Neuron (in vitro differentiated cells): ENCODE measurements at regions not wholly inside any gene's neighbourhood (a gene's known extent, or its start where the extent isn't known, plus 50 kb on each side); places are given as distances from the start of the nearest gene placed in this dataset.

Experiments
- H2AFZ ChIP-seq: one replicate; pipeline ENCODE4 v1.6.1; 2013; ENCODE audit warnings: low read depth, mild to moderate bottlenecking, inconsistent platforms, low read length, moderate library complexity
- H3K27me3 ChIP-seq: one replicate; pipeline ENCODE4 v1.6.1; 2013; ENCODE audit warnings: low read length; ENCODE audit not compliant: insufficient read depth
- H3K36me3 ChIP-seq: one replicate; pipeline ENCODE4 v1.6.1; 2013; ENCODE audit warnings: low read length; ENCODE audit not compliant: insufficient read depth
- H3K4me1 ChIP-seq: one replicate; pipeline ENCODE4 v1.6.1; 2013; ENCODE audit warnings: low read length; ENCODE audit not compliant: insufficient read depth
- H3K4me3 ChIP-seq: 2 replicates; pipeline ENCODE4 v1.5.1; 2013; ENCODE audit warnings: mild to moderate bottlenecking, low read length, moderate library complexity
- H3K9me3 ChIP-seq: one replicate; pipeline ENCODE4 v1.6.1; 2013; ENCODE audit warnings: low read length

DNA sequence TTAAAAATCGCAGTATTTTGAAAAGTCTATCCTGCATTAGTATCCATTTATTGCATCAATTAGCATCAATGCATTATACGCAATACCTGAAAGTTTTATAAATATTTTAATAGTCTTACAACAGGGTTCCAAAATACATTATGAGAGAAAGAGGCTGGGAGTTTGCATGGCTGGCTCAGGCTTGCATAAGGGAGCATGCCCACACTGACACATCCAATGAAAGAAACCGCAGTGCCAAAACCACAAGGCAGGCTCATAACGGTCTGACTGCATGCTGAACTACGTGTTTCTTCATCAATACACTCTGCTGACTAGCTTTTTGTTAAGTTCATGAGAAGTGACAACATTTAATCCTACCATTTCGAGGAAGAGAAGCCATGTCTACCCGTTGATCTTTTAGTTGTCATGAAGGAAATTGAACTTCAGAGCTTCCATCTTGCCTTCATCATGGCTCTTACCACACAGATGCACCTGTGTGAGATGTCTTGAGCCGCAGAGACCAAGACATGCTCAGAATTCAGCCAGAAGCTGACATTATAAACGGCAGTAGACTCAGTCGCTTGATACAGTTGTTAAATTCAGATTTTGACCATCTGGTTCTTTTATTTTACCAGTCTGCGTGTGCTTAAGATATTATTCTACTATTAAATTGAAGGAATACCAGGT lies 168.8 kb upstream of the FRG1 start:
- H2AFZ ChIP-seq: no peak overlapping the region
- no peaks in the 10 kb centered on the region for H3K9me3 ChIP-seq
- H3K36me3 ChIP-seq: no peaks in the 10 kb centered on the region
- H3K4me1 ChIP-seq: no peaks in the 10 kb centered on the region
- no peak overlapping the region for H3K4me3 ChIP-seq
- H3K27me3 ChIP-seq: peaks cover 2% of the 10 kb centered on the region

DNA sequence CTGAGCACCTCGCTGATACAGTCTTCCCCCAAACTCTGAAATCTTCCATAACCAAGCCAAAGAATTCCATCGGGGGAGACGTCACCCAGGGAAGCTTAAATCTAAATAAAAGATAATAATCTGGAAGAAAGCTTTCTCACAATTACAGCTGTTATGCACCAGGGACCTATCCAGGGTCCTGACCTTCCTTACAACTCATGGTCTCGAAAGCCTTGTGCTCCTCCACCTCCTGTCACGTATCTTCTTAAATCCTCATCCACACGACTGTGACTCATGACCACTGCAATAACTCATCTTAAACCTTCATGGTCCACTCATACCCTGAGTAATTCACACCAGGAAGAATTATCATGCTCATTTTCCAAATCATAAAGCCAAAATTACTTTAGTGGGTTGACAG lies 166.8 kb upstream of the FRG1 start:
- H3K9me3 ChIP-seq: no peaks in the 10 kb centered on the region
- H2AFZ ChIP-seq: no peak overlapping the region
- no peak overlapping the region for H3K4me3 ChIP-seq
- H3K36me3 ChIP-seq: no peaks in the 10 kb centered on the region
- no peaks in the 10 kb centered on the region for H3K4me1 ChIP-seq
- no peaks in the 10 kb centered on the region for H3K27me3 ChIP-seq

DNA sequence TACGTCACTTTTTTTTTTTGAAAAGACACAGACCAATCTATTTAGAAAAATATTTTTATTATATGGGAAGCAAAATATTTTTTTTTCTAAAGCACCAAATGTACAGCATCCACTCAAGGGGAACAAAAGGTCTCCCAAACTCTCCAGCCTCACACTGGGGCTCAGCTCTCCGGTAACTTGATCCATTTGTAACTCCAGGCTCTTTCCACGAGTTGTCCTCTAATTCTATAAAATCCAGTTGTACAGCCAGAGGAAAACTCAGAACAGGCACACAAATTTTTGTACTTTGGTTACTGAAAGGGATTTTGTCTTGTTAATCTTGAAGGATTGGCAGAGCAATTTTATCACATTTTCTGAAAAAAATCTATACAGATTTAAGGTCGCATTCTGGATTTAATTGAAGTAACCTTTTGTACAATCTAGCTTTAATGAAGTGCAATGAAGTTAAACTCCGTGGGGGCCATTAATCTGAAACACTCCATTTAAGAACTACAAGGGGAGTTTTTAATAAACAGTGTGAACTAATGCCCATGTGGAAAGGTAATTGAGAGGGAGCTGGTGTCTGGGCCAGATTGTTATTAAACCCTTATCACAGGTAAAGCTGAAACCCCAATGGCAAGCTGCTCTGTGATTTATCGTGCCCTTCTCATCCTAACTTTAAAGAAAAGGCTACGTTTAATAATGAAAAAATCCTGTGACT lies 161.2 kb upstream of the FRG1 start:
- H3K27me3 ChIP-seq: no peaks in the 10 kb centered on the region
- H3K9me3 ChIP-seq: no peaks in the 10 kb centered on the region
- no peak overlapping the region for H3K4me3 ChIP-seq
- no peaks in the 10 kb centered on the region for H3K4me1 ChIP-seq
- H3K36me3 ChIP-seq: no peaks in the 10 kb centered on the region
- H2AFZ ChIP-seq: no peak overlapping the region

DNA sequence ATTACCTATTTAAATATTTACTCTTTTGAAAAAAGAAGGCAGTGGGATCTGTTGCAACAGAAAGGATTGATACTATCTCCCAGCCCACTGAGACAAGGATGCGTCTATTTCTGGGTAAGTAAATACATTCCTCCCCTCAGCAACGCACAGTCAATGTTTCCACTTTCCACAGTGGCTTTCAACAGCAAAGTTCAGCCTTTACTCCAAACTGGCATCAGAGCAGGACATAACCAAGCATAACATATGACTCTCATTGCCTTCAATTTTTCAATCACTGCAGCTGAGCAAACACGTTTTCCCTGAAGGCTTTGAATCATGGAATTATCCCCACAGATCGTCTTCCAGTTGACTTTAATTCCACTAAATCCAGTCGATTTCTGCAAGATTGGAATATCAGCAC lies 160.3 kb upstream of the FRG1 start:
- Histone ChIP-seq H3K36me3 (no peaks in the 10 kb centered on the region), H3K9me3 (no peaks in the 10 kb centered on the region), H3K27me3 (no peaks in the 10 kb centered on the region), H3K4me1 (no peaks in the 10 kb centered on the region), H3K4me3 (no peak overlapping the region), H2AFZ (no peak overlapping the region)

DNA sequence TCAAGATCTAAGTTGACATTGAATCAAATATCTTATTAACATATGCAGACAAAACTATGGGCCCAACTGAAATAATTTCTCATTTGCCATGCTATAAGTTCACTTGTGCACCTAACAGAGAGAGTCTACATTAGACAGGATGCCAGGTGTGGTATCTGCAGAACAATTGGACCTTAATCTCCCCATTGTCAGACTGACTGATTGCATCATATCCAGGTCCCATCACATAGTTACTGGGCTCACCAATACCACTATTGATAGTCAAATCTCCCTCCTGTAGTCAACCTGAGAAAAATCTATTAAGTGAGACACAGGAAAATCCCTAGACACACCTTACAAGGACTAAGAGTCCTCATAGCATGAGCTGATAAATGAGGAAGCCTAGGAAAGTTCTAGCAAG lies 156.0 kb upstream of the FRG1 start:
- no peak overlapping the region for H2AFZ ChIP-seq
- H3K36me3 ChIP-seq: no peaks in the 10 kb centered on the region
- no peaks in the 10 kb centered on the region for H3K9me3 ChIP-seq
- no peak overlapping the region for H3K4me3 ChIP-seq
- H3K27me3 ChIP-seq: no peaks in the 10 kb centered on the region
- H3K4me1 ChIP-seq: no peaks in the 10 kb centered on the region

DNA sequence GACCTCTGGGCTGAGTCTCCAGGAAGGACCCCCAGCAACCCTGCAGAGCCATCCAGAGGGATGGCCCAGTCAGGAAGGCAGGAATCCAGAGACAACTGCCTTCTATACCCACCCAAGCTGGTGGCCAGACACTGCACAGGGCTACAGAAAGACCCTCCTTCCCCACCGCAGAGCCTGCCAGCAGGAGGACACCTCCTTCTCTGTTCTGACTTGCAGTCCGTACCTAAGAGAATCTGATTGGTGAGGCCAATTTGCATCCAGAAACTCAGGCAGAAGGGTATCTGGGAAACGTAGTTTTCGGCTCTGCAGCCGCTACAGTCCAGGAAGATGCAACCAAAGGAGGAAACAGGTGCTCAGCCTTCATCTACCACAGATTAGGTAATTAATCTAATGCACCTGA lies 155.4 kb upstream of the FRG1 start:
- Histone ChIP-seq H3K9me3 (no peaks in the 10 kb centered on the region), H3K36me3 (no peaks in the 10 kb centered on the region), H3K4me3 (no peak overlapping the region), H3K27me3 (no peaks in the 10 kb centered on the region), H2AFZ (no peak overlapping the region), H3K4me1 (no peaks in the 10 kb centered on the region)

DNA sequence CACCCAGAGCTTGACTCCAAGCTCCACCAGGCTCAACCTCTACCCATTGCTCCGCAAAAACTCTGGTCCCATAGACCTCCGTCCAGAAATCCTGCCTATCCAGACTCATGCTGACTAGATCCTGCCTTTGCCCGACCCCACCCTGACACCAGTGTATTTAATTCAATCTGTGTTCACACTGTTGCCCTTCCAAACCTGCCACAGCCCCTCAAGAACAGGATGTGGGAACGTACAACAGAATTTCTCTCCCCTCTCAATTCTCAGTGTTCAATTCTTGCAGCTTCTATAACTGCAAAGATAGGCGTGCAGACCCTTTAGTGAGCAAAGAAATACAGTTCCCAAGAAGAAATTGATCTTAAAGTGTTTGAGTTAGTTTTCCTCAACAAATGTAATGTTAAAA lies 154.2 kb upstream of the FRG1 start:
- no peaks in the 10 kb centered on the region for H3K4me1 ChIP-seq
- H3K27me3 ChIP-seq: no peaks in the 10 kb centered on the region
- H3K9me3 ChIP-seq: no peaks in the 10 kb centered on the region
- no peak overlapping the region for H2AFZ ChIP-seq
- H3K36me3 ChIP-seq: no peaks in the 10 kb centered on the region
- H3K4me3 ChIP-seq: no peak overlapping the region

DNA sequence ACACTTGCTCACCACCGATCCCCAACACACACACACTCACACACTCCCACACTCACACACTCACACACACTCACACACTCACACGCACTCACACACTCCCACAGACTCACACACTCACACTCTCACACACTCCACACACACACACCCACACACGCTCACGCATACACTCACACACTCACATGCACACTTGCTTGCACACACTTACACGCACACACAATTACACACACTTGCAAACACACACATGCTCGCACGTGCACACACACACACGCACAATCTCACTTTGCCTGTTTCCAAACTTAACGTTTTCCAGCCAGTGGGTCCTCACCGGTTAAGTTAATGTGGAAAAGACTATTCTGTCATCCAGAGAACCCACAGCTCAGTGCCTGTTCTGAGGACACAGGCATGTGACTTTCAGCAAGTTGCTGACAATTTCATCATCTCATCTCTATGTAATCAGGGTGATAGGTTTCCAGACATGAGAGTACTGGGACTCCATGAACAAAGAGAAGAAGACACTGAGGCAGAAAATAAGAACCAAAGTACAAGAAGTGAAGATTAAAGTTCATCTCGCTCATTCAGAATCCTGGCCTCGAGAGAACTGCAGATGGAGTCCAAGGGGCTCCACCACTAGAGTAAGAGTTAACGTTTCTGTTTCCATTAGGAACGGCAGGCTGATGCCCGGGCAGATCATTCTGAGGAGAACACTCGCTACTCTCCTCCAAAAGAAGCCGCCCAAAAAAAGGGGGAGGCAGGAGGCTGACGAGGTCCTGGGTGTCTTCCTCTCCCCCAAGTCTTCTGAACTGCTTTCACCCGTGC lies 153.2 kb upstream of the FRG1 start:
- Histone ChIP-seq H3K9me3 (no peaks in the 10 kb centered on the region), H3K36me3 (no peaks in the 10 kb centered on the region), H3K4me3 (no peak overlapping the region), H3K27me3 (no peaks in the 10 kb centered on the region), H2AFZ (no peak overlapping the region), H3K4me1 (no peaks in the 10 kb centered on the region)

DNA sequence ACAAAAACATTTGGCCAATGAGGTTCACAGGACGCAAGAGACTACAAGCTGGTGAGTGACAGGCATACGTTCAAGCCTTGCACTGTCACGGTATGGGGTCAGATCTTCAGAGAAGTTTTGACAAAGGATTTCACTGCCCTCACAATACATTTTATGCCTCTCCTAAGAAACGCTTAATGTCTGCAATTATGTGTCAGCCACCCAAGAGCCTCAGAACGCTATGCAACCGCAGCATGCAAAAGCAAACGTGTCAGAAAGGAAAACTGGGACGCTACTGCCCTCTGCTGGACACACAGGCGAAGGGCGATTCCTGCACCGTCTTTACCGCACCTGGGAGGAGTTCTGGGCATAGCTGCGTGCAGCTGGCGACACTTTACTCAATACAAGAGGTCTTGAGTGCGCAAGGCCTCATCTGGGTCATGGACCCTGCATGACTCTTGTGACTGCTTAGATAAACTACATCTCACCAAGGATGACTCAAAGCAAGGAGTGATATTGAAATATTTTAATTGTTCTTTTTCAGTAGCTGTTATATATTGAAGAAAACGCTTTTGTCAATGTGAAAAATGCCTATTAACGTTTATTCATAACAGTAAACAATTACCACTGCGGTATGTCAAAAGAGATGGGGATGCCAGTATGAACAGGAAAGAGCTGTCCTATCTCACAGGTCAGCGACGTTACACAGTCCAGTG lies 147.6 kb upstream of the FRG1 start:
- no peak overlapping the region for H3K4me3 ChIP-seq

DNA sequence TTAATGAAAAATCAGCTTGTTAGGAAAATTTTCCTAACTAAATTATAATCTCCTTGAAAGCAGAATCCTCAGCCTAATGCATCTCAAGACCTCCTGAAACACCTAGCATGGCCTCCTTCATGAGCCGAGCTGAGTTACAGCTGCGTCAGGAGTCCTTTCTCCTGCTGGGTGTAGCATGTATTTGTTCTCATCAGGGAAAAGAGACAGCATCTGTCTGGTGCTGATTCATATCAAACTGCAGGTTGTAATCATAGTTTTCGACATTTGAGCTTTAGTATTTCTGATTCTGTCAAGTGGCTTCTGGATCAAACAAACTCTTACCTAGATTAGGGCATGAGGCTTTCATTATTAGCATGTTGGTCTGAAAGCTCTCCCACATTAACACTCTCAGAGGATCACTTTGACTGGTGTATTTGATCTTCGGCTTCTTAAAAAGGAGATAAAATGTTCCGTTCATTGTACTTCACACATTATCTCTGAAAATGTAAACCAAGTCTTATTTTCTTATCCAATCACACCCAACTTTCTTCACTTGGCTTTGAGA lies 140.1 kb upstream of the FRG1 start:
- Histone ChIP-seq H2AFZ (no peak overlapping the region), H3K9me3 (no peaks in the 10 kb centered on the region), H3K27me3 (no peaks in the 10 kb centered on the region)

More for the DNA sequence above, 147.6 kb upstream of the FRG1 start:
- Histone ChIP-seq H3K27me3 (no peaks in the 10 kb centered on the region), H2AFZ (no peak overlapping the region), H3K4me1 (peaks cover 3% of the 10 kb centered on the region), H3K9me3 (no peaks in the 10 kb centered on the region), H3K36me3 (no peaks in the 10 kb centered on the region)

DNA sequence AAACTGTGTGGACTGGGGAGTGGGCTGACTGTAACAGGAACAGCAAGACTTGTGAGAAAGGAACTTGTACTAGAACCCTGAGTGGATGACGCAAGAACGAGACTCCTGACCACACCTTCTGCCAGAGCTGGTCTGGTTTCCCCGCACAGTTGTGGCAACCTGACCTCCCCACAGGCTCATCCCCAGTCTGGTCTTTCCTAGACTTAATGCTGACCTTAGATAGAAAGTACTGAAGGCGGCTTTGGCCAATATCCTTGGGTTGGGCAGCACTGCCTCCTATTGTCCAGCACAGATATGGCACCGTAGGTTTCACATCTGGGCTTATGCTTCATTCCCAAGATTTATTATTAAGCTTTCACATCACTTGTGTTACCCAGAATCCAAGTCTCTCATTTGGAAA lies 137.8 kb upstream of the FRG1 start:
- H3K36me3 ChIP-seq: no peaks in the 10 kb centered on the region
- no peaks in the 10 kb centered on the region for H3K4me1 ChIP-seq
- no peak overlapping the region for H2AFZ ChIP-seq
- H3K4me3 ChIP-seq: no peak overlapping the region
- no peaks in the 10 kb centered on the region for H3K9me3 ChIP-seq
- H3K27me3 ChIP-seq: no peaks in the 10 kb centered on the region

More for the DNA sequence above, 140.1 kb upstream of the FRG1 start:
- Histone ChIP-seq H3K4me3 (no peak overlapping the region), H3K4me1 (no peaks in the 10 kb centered on the region), H3K36me3 (no peaks in the 10 kb centered on the region)

DNA sequence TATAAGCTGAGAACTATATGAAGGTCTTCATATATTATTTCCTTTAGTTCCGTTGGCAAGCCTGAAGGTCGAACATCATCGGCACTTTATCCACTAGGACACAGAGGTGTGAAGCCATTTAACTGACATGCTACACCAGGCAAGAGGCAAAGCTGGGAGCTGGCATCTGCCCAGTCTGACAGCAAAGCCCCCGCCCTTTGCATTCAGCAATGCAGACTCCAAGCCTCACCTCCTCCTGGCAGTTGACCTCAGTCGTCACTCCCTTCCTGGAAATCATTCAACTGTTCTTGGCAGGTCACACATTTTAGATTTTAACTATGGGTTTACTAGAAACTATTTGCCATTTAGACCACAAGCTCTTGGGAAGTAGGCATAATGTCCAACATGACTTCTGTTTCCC lies 135.8 kb upstream of the FRG1 start:
- no peaks in the 10 kb centered on the region for H3K36me3 ChIP-seq
- no peaks in the 10 kb centered on the region for H3K4me1 ChIP-seq
- no peaks in the 10 kb centered on the region for H3K9me3 ChIP-seq
- H3K27me3 ChIP-seq: no peaks in the 10 kb centered on the region
- H2AFZ ChIP-seq: no peak overlapping the region
- no peak overlapping the region for H3K4me3 ChIP-seq

DNA sequence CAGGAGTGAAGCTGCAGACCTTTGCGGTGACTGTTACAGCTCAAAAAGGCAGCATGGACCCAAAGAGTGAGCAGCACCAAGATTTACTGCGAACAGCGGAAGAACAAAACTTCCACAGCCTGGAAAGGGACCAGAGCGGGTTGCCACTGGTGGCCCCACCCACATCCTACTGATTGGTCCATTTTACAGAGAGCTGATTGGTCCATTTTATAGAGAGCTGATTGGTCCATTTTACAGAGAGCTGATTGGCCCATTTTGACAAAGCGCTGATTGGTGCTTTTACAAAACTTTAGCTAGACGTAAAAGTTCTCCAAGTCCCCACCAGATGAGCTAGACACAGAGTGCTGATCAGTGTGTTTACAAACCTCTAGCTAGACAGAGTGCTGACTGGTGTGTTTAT lies 134.2 kb upstream of the FRG1 start:
- no peaks in the 10 kb centered on the region for H3K4me1 ChIP-seq
- no peaks in the 10 kb centered on the region for H3K27me3 ChIP-seq
- no peak overlapping the region for H2AFZ ChIP-seq
- no peaks in the 10 kb centered on the region for H3K36me3 ChIP-seq
- no peak overlapping the region for H3K4me3 ChIP-seq
- no peaks in the 10 kb centered on the region for H3K9me3 ChIP-seq
